ENCODE measurements at regions not wholly inside any gene's neighbourhood (a gene's known extent, or its start where the extent isn't known, plus 50 kb on each side); places are given as distances from the start of the nearest gene placed in this dataset.

- Histone ChIP-seq H3K9ac (ENCODE audit: control insufficient read depth, extremely low read depth, insufficient read depth, low read length) (no peak overlapping the region), H3K36me3 (ENCODE audit: control insufficient read depth in 2 of 2, extremely low read depth in 1 of 2, insufficient read depth in 2 of 2, low read length in 2 of 2) (no peaks in the 10 kb centered on the region), H3K9me1 (ENCODE audit: control insufficient read depth, extremely low read depth, insufficient read depth, low read length) (no peaks in the 10 kb centered on the region), H3K4me2 (ENCODE audit: control insufficient read depth, extremely low read depth, insufficient read depth, low read depth, low read length) (no peak overlapping the region), H3K9me3 (ENCODE audit: control insufficient read depth, low read depth, low read length) (no peaks in the 10 kb centered on the region), H2AFZ (ENCODE audit: control insufficient read depth, low read length) (no peak overlapping the region), H3K4me1 (ENCODE audit: control insufficient read depth, extremely low read depth, insufficient read depth, low read length) (no peaks in the 10 kb centered on the region), H4K20me1 (ENCODE audit: control insufficient read depth, extremely low read depth, insufficient read depth, low read length) (no peaks in the 10 kb centered on the region), H3K79me2 (ENCODE audit: control insufficient read depth, insufficient read depth, low read length) (no peaks in the 10 kb centered on the region), H3K27me3 (ENCODE audit: control insufficient read depth, extremely low read depth, insufficient read depth, low read length) (no peaks in the 10 kb centered on the region), H3K4me3 (ENCODE audit: control insufficient read depth in 2 of 3, extremely low read depth in 1 of 3, insufficient read depth in 2 of 3, low read depth in 1 of 3, low read length in 3 of 3) (no peak overlapping the region), H3K27ac (ENCODE audit: control insufficient read depth, insufficient read depth, low read length) (no peak overlapping the region)
- dilution Hi-C loops (cut with MboI; ENCODE audit: extremely low pct_ligation_motif_present, low sequenced_read_pairs): no loop called here
- no peak for DNase-seq (ENCODE audit: low read depth, low spot score)
- FAIRE-seq: no peak
- no peak for TF ChIP-seq EZH2 (IDR thresholded peaks at IDR 0.05; ENCODE audit: low read length)
- TF ChIP-seq CTCF (optimal IDR thresholded peaks at IDR 0.05 in 1 of 3, IDR thresholded peaks at IDR 0.05 in 1 of 3, conservative IDR thresholded peaks at IDR 0.05 in 1 of 3; ENCODE audit: extremely low read depth in 1 of 3, insufficient read depth in 2 of 3, low read length in 3 of 3): no peak
Observed at GRCh38 chr7:88523645-88524044, 217.0 kb upstream of the STEAP4 start.

GRCh38 chr7:88522771-88523293 lies 216.1 kb upstream of the STEAP4 start:
- dilution Hi-C loops (cut with MboI; ENCODE audit: extremely low pct_ligation_motif_present, low sequenced_read_pairs): no loop called here
- no peak for FAIRE-seq
- H3K27me3 ChIP-seq (ENCODE audit: control insufficient read depth, extremely low read depth, insufficient read depth, low read length): no peaks in the 10 kb centered on the region

More at GRCh38 chr7:88522771-88523293, 216.1 kb upstream of the STEAP4 start:
- H3K4me1 ChIP-seq (ENCODE audit: control insufficient read depth, extremely low read depth, insufficient read depth, low read length): no peaks in the 10 kb centered on the region
- H3K4me3 ChIP-seq (ENCODE audit: control insufficient read depth in 2 of 3, extremely low read depth in 1 of 3, insufficient read depth in 2 of 3, low read depth in 1 of 3, low read length in 3 of 3): no peak overlapping the region
- TF ChIP-seq CTCF (optimal IDR thresholded peaks at IDR 0.05 in 1 of 3, IDR thresholded peaks at IDR 0.05 in 1 of 3, conservative IDR thresholded peaks at IDR 0.05 in 1 of 3; ENCODE audit: extremely low read depth in 1 of 3, insufficient read depth in 2 of 3, low read length in 3 of 3) (no peak), EZH2 (IDR thresholded peaks at IDR 0.05; ENCODE audit: low read length) (no peak)
- no peaks in the 10 kb centered on the region for H3K9me3 ChIP-seq (ENCODE audit: control insufficient read depth, low read depth, low read length)
- no peaks in the 10 kb centered on the region for H3K36me3 ChIP-seq (ENCODE audit: control insufficient read depth in 2 of 2, extremely low read depth in 1 of 2, insufficient read depth in 2 of 2, low read length in 2 of 2)
- H3K9ac ChIP-seq (ENCODE audit: control insufficient read depth, extremely low read depth, insufficient read depth, low read length): no peak overlapping the region
- no peak overlapping the region for H3K27ac ChIP-seq (ENCODE audit: control insufficient read depth, insufficient read depth, low read length)
- no peaks in the 10 kb centered on the region for H3K9me1 ChIP-seq (ENCODE audit: control insufficient read depth, extremely low read depth, insufficient read depth, low read length)
- no peaks in the 10 kb centered on the region for H3K79me2 ChIP-seq (ENCODE audit: control insufficient read depth, insufficient read depth, low read length)
- no peak for DNase-seq (ENCODE audit: low read depth, low spot score)
- H2AFZ ChIP-seq (ENCODE audit: control insufficient read depth, low read length): no peak overlapping the region
- H4K20me1 ChIP-seq (ENCODE audit: control insufficient read depth, extremely low read depth, insufficient read depth, low read length): no peaks in the 10 kb centered on the region
- no peak overlapping the region for H3K4me2 ChIP-seq (ENCODE audit: control insufficient read depth, extremely low read depth, insufficient read depth, low read depth, low read length)
